ENCODE measurements at regions not wholly inside any gene's neighbourhood (a gene's known extent, or its start where the extent isn't known, plus 50 kb on each side); places are given as distances from the start of the nearest gene placed in this dataset.

GRCh38 chr6:169406804-169407203 is 153.2 kb upstream of the THBS2 start:
- DNase-seq (ENCODE audit: low spot score) = no peak
- H3K27ac ChIP-seq (ENCODE audit: low read depth, low read length, poor library complexity, severe bottlenecking) = no peak overlapping the region
- H3K27me3 ChIP-seq (replicated peaks; ENCODE audit: insufficient read depth, low read depth, low read length, poor library complexity) = no peaks in the 10 kb centered on the region
- H3K4me3 ChIP-seq (ENCODE audit: low read depth, low read length, poor library complexity, severe bottlenecking) = no peak overlapping the region
- no peaks in the 10 kb centered on the region for H3K4me1 ChIP-seq (ENCODE audit: insufficient read depth, low read length, poor library complexity, severe bottlenecking)
- CTCF ChIA-PET = no interaction called here
- POLR2A ChIA-PET (ENCODE audit: low non-redundant PET) = no interaction called here
- no peak for TF ChIP-seq CTCF (conservative IDR thresholded peaks at IDR 0.05; ENCODE audit: low read depth, low read length)
- TF ChIP-seq EZH2 (IDR thresholded peaks at IDR 0.05; ENCODE audit: borderline replicate concordance, low read depth, low read length, poor library complexity, severe bottlenecking) = no peak
- H3K36me3 ChIP-seq (ENCODE audit: insufficient read depth, low read length, poor library complexity, severe bottlenecking) = no peaks in the 10 kb centered on the region
- BruUV-seq (replicated peaks) = no TSS peak
- H3K9me3 ChIP-seq (ENCODE audit: low read depth, low read length, poor library complexity, severe bottlenecking) = peaks cover 8% of the 10 kb centered on the region
- intact Hi-C loops (cut with micrococcal nuclease; ENCODE audit: unreplicated experiment) = no loop called here

- CTCF ChIA-PET = no interaction called here
- H3K4me1 ChIP-seq (ENCODE audit: insufficient read depth, low read length, poor library complexity, severe bottlenecking) = no peaks in the 10 kb centered on the region
- H3K4me3 ChIP-seq (ENCODE audit: low read depth, low read length, poor library complexity, severe bottlenecking) = no peak overlapping the region
- peaks cover 8% of the 10 kb centered on the region for H3K9me3 ChIP-seq (ENCODE audit: low read depth, low read length, poor library complexity, severe bottlenecking)
- intact Hi-C loops (cut with micrococcal nuclease; ENCODE audit: unreplicated experiment) = no loop called here
- H3K36me3 ChIP-seq (ENCODE audit: insufficient read depth, low read length, poor library complexity, severe bottlenecking) = no peaks in the 10 kb centered on the region
- DNase-seq (ENCODE audit: low spot score) = no peak
- no peak overlapping the region for H3K27ac ChIP-seq (ENCODE audit: low read depth, low read length, poor library complexity, severe bottlenecking)
- TF ChIP-seq CTCF (conservative IDR thresholded peaks at IDR 0.05; ENCODE audit: low read depth, low read length) (no peak), EZH2 (IDR thresholded peaks at IDR 0.05; ENCODE audit: borderline replicate concordance, low read depth, low read length, poor library complexity, severe bottlenecking) (no peak)
- no TSS peak for BruUV-seq (replicated peaks)
- POLR2A ChIA-PET (ENCODE audit: low non-redundant PET) = no interaction called here
- no peaks in the 10 kb centered on the region for H3K27me3 ChIP-seq (replicated peaks; ENCODE audit: insufficient read depth, low read depth, low read length, poor library complexity)
These were observed 152.4 kb upstream of the THBS2 start for GRCh38 chr6:169406034-169406433.

GRCh38 chr6:169404828-169405227 is 151.2 kb upstream of the THBS2 start:
- POLR2A ChIA-PET (ENCODE audit: low non-redundant PET) = no interaction called here
- Histone ChIP-seq H3K4me3 (ENCODE audit: low read depth, low read length, poor library complexity, severe bottlenecking) (no peak overlapping the region), H3K9me3 (ENCODE audit: low read depth, low read length, poor library complexity, severe bottlenecking) (peaks cover 3% of the 10 kb centered on the region), H3K36me3 (ENCODE audit: insufficient read depth, low read length, poor library complexity, severe bottlenecking) (no peaks in the 10 kb centered on the region), H3K27me3 (replicated peaks; ENCODE audit: insufficient read depth, low read depth, low read length, poor library complexity) (no peaks in the 10 kb centered on the region), H3K4me1 (ENCODE audit: insufficient read depth, low read length, poor library complexity, severe bottlenecking) (no peaks in the 10 kb centered on the region), H3K27ac (ENCODE audit: low read depth, low read length, poor library complexity, severe bottlenecking) (no peak overlapping the region)
- BruUV-seq (replicated peaks) = no TSS peak
- no peak for DNase-seq (ENCODE audit: low spot score)
- CTCF ChIA-PET = no interaction called here
- intact Hi-C loops (cut with micrococcal nuclease; ENCODE audit: unreplicated experiment) = no loop called here
- TF ChIP-seq EZH2 (IDR thresholded peaks at IDR 0.05; ENCODE audit: borderline replicate concordance, low read depth, low read length, poor library complexity, severe bottlenecking) (no peak), CTCF (conservative IDR thresholded peaks at IDR 0.05; ENCODE audit: low read depth, low read length) (no peak)

Measured in A673 (cell line).